Fibroblast of lung (primary cell): ENCODE measurements at regions not wholly inside any gene's neighbourhood (a gene's known extent, or its start where the extent isn't known, plus 50 kb on each side); places are given as distances from the start of the nearest gene placed in this dataset.

Source experiments
- EZH2 ChIP-seq: IDR thresholded peaks from 2 replicates; pipeline ENCODE4 v1.5.1; 2012; ENCODE audit warnings: low read length, control low read depth, mild to moderate bottlenecking; ENCODE audit errors: missing control alignments
- TF ChIP-seq, protein P1 (sequence below), 2 donors: IDR thresholded peaks in 1 of 2; conservative IDR thresholded peaks in 1 of 2; 1 replicate in 1 of 2; 2 replicates in 1 of 2; pipeline ENCODE4 v1.5.1; 2011 to 2012; ENCODE audit warnings: low read length in 2 of 2, control low read depth in 1 of 2, inconsistent platforms in 1 of 2, low read depth in 1 of 2, mild to moderate bottlenecking in 1 of 2

DNA sequence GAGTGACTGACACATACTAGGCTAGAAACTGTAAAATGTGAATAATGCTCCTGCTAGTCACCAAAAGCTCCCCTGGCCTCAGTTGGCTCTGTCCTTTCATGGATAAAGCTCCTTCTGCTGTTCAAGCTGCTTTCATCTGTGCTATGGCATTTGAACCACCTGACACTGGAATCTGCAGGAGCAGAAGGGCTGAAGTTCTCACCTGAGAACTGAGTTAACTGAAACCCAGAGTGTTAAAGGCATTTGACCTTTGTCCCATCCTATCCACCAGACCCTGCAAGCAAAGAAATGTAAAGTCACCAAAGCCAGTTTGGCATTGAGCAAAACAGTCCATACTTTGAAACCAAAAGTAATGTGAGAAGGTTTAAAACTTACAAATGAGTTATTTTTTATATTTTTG lies 77.7 kb downstream of the BMP2 start:
- no peak for TF ChIP-seq EZH2
- TF ChIP-seq, protein P1, sequence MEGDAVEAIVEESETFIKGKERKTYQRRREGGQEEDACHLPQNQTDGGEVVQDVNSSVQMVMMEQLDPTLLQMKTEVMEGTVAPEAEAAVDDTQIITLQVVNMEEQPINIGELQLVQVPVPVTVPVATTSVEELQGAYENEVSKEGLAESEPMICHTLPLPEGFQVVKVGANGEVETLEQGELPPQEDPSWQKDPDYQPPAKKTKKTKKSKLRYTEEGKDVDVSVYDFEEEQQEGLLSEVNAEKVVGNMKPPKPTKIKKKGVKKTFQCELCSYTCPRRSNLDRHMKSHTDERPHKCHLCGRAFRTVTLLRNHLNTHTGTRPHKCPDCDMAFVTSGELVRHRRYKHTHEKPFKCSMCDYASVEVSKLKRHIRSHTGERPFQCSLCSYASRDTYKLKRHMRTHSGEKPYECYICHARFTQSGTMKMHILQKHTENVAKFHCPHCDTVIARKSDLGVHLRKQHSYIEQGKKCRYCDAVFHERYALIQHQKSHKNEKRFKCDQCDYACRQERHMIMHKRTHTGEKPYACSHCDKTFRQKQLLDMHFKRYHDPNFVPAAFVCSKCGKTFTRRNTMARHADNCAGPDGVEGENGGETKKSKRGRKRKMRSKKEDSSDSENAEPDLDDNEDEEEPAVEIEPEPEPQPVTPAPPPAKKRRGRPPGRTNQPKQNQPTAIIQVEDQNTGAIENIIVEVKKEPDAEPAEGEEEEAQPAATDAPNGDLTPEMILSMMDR (conservative IDR thresholded peaks at IDR 0.05 in 1 of 2, IDR thresholded peaks at IDR 0.05 in 1 of 2; ENCODE audit: low read depth in 1 of 2, low read length in 2 of 2) = no peak
